K562 (cell line): ENCODE measurements at regions not wholly inside any gene's neighbourhood (a gene's known extent, or its start where the extent isn't known, plus 50 kb on each side); places are given as distances from the start of the nearest gene placed in this dataset.

ENCODE experiments used
- ATAC-seq: fragments of 200-7000 bp; cut with Tn5 transposase; 3 replicates; pipeline ENCODE4 v1.9.1; 2020; ENCODE audit warnings: moderate library complexity
- BruUV-seq: library from RNA; stranded (reverse); fragments of 400-500 nt; replicated peaks from 2 replicates; lab custom pipeline; 2021; lab: Mats Ljungman, UMichigan
- CTCF ChIA-PET: fragments of 300-600 bp; formaldehyde crosslinking; extraction: SDS; loops from one replicate; lab custom pipeline; 2021; ENCODE audit warnings: low intra/inter-chr PET ratio; lab: Yijun Ruan, JAX
- POLR2A ChIA-PET: fragments of 300-600, 350-650 bp; sonication (Branson Sonifier 250); formaldehyde crosslinking; extraction: SDS; loops from one replicate; lab custom pipeline; 2021; ENCODE audit warnings: antibody characterized with exemption, inconsistent platforms; lab: Yijun Ruan, JAX
- DNase-seq, 4 experiments: peaks; one replicate each; pipeline versions ENCODE4 v3.0.0 to v3.0.0-alpha.2; 2011 to 2018; ENCODE audit warnings: low spot score in 3 of 4, mixed read lengths in 3 of 4; ENCODE audit errors: extremely low read depth in 1 of 4
- FAIRE-seq: peaks from 2 replicates; lab custom pipeline; 2011; peaks lifted over from hg19 to GRCh38; lab: Jason Lieb, UNC
- H2AFZ ChIP-seq: 2 replicates; pipeline ENCODE4 v1.6.0; 2011; ENCODE audit warnings: low read depth, low read length, control low read depth, inconsistent platforms
- H3K27ac ChIP-seq: fragments of 200-600 bp; 3 replicates; pipeline ENCODE4 v1.8.0; 2011; ENCODE audit warnings: low read depth, mild to moderate bottlenecking, control low read depth, inconsistent platforms, low read length, moderate library complexity, mixed read lengths; ENCODE audit errors: extremely low read depth
- H3K27me3 ChIP-seq, 2 experiments: fragments of 300-600 bp in 1 of 2; 2 replicates in 1 of 2; 3 replicates in 1 of 2; pipeline versions ENCODE4 v1.6.0 to v1.8.0; 2011; ENCODE audit warnings: inconsistent platforms in 2 of 2, low read length in 2 of 2, mild to moderate bottlenecking in 1 of 2, mixed read lengths in 1 of 2, moderate library complexity in 1 of 2; ENCODE audit not compliant: control insufficient read depth in 2 of 2, insufficient read depth in 2 of 2
- H3K36me3 ChIP-seq: fragments of 300-600 bp; 3 replicates; pipeline ENCODE4 v1.8.0; 2011; ENCODE audit warnings: mild to moderate bottlenecking, low read length, inconsistent platforms; ENCODE audit not compliant: control insufficient read depth, insufficient read depth
- H3K4me1 ChIP-seq, 2 experiments: fragments of 200-600 bp in 1 of 2; replicated peaks in 1 of 2; 2 replicates in 1 of 2; 3 replicates in 1 of 2; pipeline versions ENCODE4 v1.5.1 to v1.8.0; 2011; ENCODE audit warnings: inconsistent platforms in 2 of 2, low read length in 2 of 2, mild to moderate bottlenecking in 1 of 2, mixed read lengths in 1 of 2, moderate library complexity in 1 of 2; ENCODE audit not compliant: control insufficient read depth in 2 of 2, insufficient read depth in 2 of 2
- H3K4me2 ChIP-seq: 2 replicates; pipeline ENCODE4 v1.6.1; 2011; ENCODE audit warnings: low read length, control low read depth, inconsistent platforms, mixed read lengths; ENCODE audit not compliant: insufficient read depth
- H3K4me3 ChIP-seq: fragments of 200-600 bp; sonication (generic), shearing (Covaris generic); 2 replicates; pipeline ENCODE4 v1.5.1; 2016; ENCODE audit warnings: control low read depth, inconsistent platforms
- H3K79me2 ChIP-seq: fragments of 200-600 bp; 3 replicates; pipeline ENCODE4 v1.8.0; 2011; ENCODE audit warnings: low read length, inconsistent platforms; ENCODE audit not compliant: control insufficient read depth, insufficient read depth
- H3K9ac ChIP-seq, 2 experiments: 2 replicates each; pipeline versions ENCODE4 v1.6.0 to v1.6.1; 2011; ENCODE audit warnings: low read depth in 2 of 2, low read length in 2 of 2, control low read depth in 1 of 2, inconsistent platforms in 1 of 2, mild to moderate bottlenecking in 1 of 2, mixed read lengths in 1 of 2; ENCODE audit not compliant: insufficient read depth in 1 of 2
- H3K9me1 ChIP-seq: one replicate; pipeline ENCODE4 v1.6.0; 2011; ENCODE audit warnings: inconsistent platforms, mild to moderate bottlenecking, low read length, moderate library complexity; ENCODE audit not compliant: control insufficient read depth, insufficient read depth
- H3K9me3 ChIP-seq: replicated peaks from 2 replicates; pipeline ENCODE4 v1.5.1; 2011; ENCODE audit warnings: low read depth, low read length, inconsistent platforms; ENCODE audit not compliant: control insufficient read depth, insufficient read depth
- H4K20me1 ChIP-seq: replicated peaks from 2 replicates; pipeline ENCODE4 v1.6.1; 2011; ENCODE audit warnings: low read length, inconsistent platforms, mixed read lengths; ENCODE audit not compliant: control insufficient read depth, insufficient read depth
- ETV6 ChIP-seq, 3 experiments: fragments of 150-350 bp in 1 of 3; sonication (generic) in 1 of 3; formaldehyde crosslinking in 1 of 3; IDR thresholded peaks; 2 replicates each; pipeline versions ENCODE4 v1.6.1 to v1.8.0; 2014 to 2022; ENCODE audit warnings: borderline replicate concordance in 2 of 3, low read depth in 2 of 3, antibody characterized with exemption in 1 of 3, low read length in 1 of 3, mild to moderate bottlenecking in 1 of 3, missing genetic modification reagents in 1 of 3
- FOXM1 ChIP-seq, 2 experiments: fragments of 450-650 bp in 1 of 2; sonication (generic) in 1 of 2; formaldehyde crosslinking in 1 of 2; IDR thresholded peaks; 2 replicates each; pipeline versions ENCODE4 v1.6.1 to v1.9.0; 2017 to 2022; ENCODE audit warnings: low read depth in 2 of 2, mild to moderate bottlenecking in 2 of 2, missing genetic modification reagents in 1 of 2, moderate library complexity in 1 of 2
- RBM14 ChIP-seq: fragments of 200-400 bp; formaldehyde crosslinking; IDR thresholded peaks from 2 replicates; pipeline ENCODE4 v1.6.1; 2018; ENCODE audit warnings: low read depth, mild to moderate bottlenecking, low read length, moderate library complexity, borderline replicate concordance; ENCODE audit not compliant: insufficient read depth
- RBM17 ChIP-seq: fragments of 200-400 bp; formaldehyde crosslinking; IDR thresholded peaks from 2 replicates; pipeline ENCODE4 v1.6.1; 2017; ENCODE audit warnings: low read depth, mild to moderate bottlenecking, low read length, borderline replicate concordance
- SMARCB1 ChIP-seq: IDR thresholded peaks from 2 replicates; pipeline ENCODE4 v1.6.1; 2011; ENCODE audit warnings: improper control_type of control experiment, low read depth; ENCODE audit not compliant: insufficient read length
- TAL1 ChIP-seq: fragments of 450-650 bp; IDR thresholded peaks from 2 replicates; pipeline ENCODE4 v1.6.1; 2016; ENCODE audit warnings: mild to moderate bottlenecking
- TCFL5 ChIP-seq: fragments of 250-450 bp; sonication (Bioruptor Pico); conservative IDR thresholded peaks from 2 replicates; pipeline ENCODE4 v1.6.1; 2021; ENCODE audit warnings: mild to moderate bottlenecking, moderate library complexity, matching md5 sums
- ZBTB49 ChIP-seq: sonication (generic); formaldehyde crosslinking; IDR thresholded peaks from 2 replicates; pipeline ENCODE4 v1.8.0; 2022; ENCODE audit warnings: missing genetic modification reagents, mild to moderate bottlenecking, borderline replicate concordance
- ZNF184 ChIP-seq: sonication (generic); formaldehyde crosslinking; IDR thresholded peaks from 2 replicates; pipeline ENCODE4 v1.5.0; 2020; ENCODE audit warnings: missing genetic modification reagents
- ZNF444 ChIP-seq: fragments of 250-450 bp; sonication (Bioruptor Pico); IDR thresholded peaks from 2 replicates; pipeline ENCODE4 v1.4.0; 2020; ENCODE audit warnings: mild to moderate bottlenecking, moderate library complexity
- WGBS: fragments of 100-300 bp; shearing (Covaris generic); methylation state at CpG from one replicate; pipeline ENCODE4 v1.1.6; 2016; ENCODE audit warnings: low coverage, mixed read lengths; ENCODE audit not compliant: insufficient coverage; ENCODE audit errors: missing lambda C conversion rate; 5-methylcytosine and 5-hydroxymethylcytosine counted together
- in situ Hi-C: fragments of 300-500 bp; cut with MboI; formaldehyde crosslinking; loops from 4 replicates; pipeline ENCODE4 v1.15.0; 2018; ENCODE audit warnings: inconsistent platforms, mixed read lengths
- intact Hi-C: fragments of 100-400 bp; cut with micrococcal nuclease; formaldehyde crosslinking; loops from 2 replicates; pipeline ENCODE4 v1.14.2; 2022
- TF ChIP-seq, protein P1 (sequence below): fragments of 250-450 bp; sonication (Bioruptor Pico); IDR thresholded peaks from 2 replicates; pipeline ENCODE4 v1.5.0; 2021

- Histone ChIP-seq H3K9ac (no peak overlapping the region), H3K4me1 (no peaks in the 10 kb centered on the region), H3K4me3 (no peak overlapping the region), H3K79me2 (no peaks in the 10 kb centered on the region), H3K27me3 (no peaks in the 10 kb centered on the region), H3K4me2 (no peak overlapping the region), H3K36me3 (no peaks in the 10 kb centered on the region), H3K9me1 (no peaks in the 10 kb centered on the region), H4K20me1 (no peaks in the 10 kb centered on the region), H3K9me3 (no peaks in the 10 kb centered on the region), H2AFZ (no peak overlapping the region), H3K27ac (no peak overlapping the region)
- ATAC-seq (no peak), DNase-seq (no peak), FAIRE-seq (no peak)
- in situ Hi-C loops = no loop called here
- ChIA-PET POLR2A (no interaction called here), CTCF (no interaction called here)
- WGBS = 0% methylated on average over 2 of the region's 2 CpGs
- no TSS peak for BruUV-seq
- TF ChIP-seq, protein P1, sequence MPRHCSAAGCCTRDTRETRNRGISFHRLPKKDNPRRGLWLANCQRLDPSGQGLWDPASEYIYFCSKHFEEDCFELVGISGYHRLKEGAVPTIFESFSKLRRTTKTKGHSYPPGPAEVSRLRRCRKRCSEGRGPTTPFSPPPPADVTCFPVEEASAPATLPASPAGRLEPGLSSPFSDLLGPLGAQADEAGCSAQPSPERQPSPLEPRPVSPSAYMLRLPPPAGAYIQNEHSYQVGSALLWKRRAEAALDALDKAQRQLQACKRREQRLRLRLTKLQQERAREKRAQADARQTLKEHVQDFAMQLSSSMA (CRISPR knock-in tag) = no peak
- TF ChIP-seq TAL1 (no peak), SMARCB1 (no peak), ZNF184 (CRISPR knock-in tag) (no peak), ZNF444 (CRISPR knock-in tag) (no peak), FOXM1 (IDR thresholded peaks at IDR 0.05; ENCODE audit: low read depth) (no peak), FOXM1 (CRISPR knock-in tag; IDR thresholded peaks at IDR 0.05; ENCODE audit: low read depth) (no peak), RBM17 (no peak), ETV6 (IDR thresholded peaks at IDR 0.05; ENCODE audit: borderline replicate concordance in 1 of 2, low read depth in 2 of 2, low read length in 1 of 2) (no peak), ETV6 (CRISPR knock-in tag; IDR thresholded peaks at IDR 0.05; ENCODE audit: borderline replicate concordance) (no peak), RBM14 (no peak), TCFL5 (CRISPR knock-in tag) (no peak), ZBTB49 (CRISPR knock-in tag) (no peak)
- intact Hi-C loops = no loop called here
These were observed 472.1 kb upstream of the MARCKS start for GRCh38 chr6:113385020-113385431.
